Right ventricle myocardium inferior (tissue), 1 donor: ENCODE measurements at regions not wholly inside any gene's neighbourhood (a gene's known extent, or its start where the extent isn't known, plus 50 kb on each side); places are given as distances from the start of the nearest gene placed in this dataset.
"Not testable (repeated sequence)": the region's sequence is repeated elsewhere in the genome, so short reads cannot be mapped to it uniquely, and the experiment has no call there.

Experiments
- ATAC-seq: fragments of 200-7000 bp; cut with Tn5 transposase; one replicate; pipeline ENCODE4 v1.9.1; 2020; ENCODE audit warnings: mild to moderate bottlenecking, moderate library complexity
- DNase-seq: peaks from one replicate; pipeline ENCODE4 v3.0.0; 2021; ENCODE audit errors: missing footprints
- intact Hi-C: fragments of 100-400 bp; cut with DNase I; formaldehyde crosslinking; loops from one replicate; pipeline ENCODE4 v1.11.0; 2022
- donor health status: DM: no; HTN: yes; CAD: no; lungs with severe emphysema.

DNA sequence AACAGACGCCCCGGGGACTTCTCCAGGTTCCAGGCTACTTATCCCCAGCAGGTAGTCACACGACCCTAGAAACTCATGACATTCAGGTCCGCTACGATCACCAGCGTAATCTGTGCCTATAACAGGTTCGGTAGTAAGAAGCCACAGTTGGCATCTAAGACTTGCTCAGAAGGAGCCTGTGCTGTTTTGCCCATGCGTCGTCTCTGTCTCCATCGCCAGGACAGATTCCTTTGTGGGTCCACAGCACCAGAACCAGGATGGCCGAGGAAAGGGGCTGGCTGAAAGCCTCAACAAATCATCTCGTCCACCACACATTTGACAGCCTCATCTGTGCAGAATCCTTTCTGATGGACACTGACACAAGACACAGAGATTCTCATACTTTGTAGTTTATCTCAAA lies 319.5 kb upstream of the AGA start:
- intact Hi-C loops: no loop called here
- ATAC-seq (no peak), DNase-seq (peak; percentile 55)

DNA sequence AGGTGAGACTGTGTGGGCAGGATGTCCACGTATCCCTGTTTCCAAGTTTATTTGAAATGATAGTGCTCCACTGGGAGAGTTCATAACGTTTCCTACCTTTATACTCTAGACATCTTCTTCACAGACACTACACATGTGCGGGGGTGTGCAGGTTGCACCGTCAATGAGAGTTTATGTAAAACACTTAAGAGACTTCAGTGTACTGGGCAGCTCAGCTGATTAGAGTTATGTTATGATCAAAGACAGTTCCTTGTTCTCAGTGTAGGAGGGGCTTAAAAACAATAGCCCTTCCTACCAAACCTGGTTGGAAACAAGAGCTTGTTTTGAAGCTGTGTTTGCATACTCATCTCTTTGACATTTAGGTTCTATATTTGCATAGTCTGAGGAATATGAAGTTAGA lies 326.9 kb upstream of the AGA start:
- intact Hi-C loops: no loop called here
- DNase-seq (no peak), ATAC-seq (no peak)

DNA sequence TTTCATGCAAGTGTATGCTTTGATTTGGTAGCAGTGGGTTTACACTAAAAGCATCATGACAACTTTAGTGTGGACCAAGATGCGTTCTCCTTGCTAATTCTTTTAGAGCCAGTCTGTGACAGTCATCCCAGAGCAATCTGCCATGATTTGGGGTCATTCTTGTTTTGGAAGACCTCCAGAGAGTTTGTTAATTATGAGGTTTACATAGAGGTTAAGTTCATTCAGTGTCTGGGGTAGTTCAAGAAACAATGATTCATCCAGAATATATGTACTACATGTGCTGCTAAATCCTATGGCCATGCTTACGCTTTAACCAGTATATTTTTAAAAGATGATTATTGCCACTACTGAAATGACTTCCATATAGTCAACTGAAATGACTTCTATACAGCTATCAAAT lies 328.5 kb upstream of the AGA start:
- intact Hi-C loops: no loop called here
- ATAC-seq: no peak
- no peak for DNase-seq

DNA sequence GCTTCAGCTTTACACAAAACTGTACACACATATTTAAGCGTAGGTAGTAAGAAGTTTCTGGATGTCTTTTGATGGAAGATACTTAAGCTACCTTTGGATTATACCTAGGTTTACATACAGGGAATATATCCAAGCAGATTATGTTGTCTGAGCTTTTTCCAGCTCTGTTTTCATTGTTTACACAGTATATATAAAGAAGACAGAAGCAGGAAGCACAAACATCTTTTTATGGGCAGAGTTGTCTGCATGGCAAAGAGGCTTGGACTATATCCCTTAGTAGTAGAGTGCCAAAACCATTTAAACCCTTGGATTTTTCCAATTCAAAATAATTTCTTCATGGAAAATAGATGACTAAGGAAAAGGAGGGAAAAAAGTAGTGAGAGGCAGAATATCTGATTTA lies 329.4 kb upstream of the AGA start:
- ATAC-seq (no peak), DNase-seq (no peak)
- intact Hi-C loops: no loop called here

DNA sequence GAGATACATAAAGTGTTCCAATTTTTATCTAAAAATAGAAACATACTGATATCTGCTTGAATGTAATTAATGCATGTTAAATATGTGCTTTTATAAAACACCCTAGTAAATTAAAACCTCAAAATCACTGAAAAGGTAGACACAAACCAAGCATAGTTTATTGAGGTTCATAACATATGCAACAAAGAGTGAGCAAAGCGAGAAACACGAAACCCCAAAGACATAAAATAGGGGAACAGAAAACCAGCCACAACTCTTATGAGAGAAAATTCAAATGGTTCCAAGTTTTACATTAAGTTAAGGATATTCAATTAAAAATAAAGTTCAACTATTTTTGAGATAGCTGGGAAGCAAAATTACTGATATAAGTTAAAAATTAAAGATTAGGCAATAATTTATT lies 336.4 kb upstream of the AGA start:
- no peak for DNase-seq
- intact Hi-C loops: no loop called here
- no peak for ATAC-seq

DNA sequence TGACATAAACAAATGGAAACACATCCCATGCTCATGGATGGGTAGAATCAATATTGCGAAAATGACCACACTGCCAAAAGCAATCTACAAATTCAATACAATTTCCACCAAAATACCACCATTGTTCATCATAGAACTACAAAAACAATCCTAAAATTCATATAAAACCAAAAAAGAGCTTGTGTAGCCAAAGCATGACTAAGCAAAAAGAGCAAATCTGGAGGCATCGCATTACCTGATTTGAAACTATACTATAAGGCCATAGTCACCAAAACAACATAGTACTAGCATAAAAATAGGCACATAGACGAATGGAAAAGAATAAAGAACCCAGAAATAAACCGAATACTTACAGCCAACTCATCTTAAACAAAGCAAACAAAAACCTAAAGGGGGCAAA lies 342.8 kb upstream of the AGA start:
- intact Hi-C loops: no loop called here
- ATAC-seq (no peak), DNase-seq (no peak)

DNA sequence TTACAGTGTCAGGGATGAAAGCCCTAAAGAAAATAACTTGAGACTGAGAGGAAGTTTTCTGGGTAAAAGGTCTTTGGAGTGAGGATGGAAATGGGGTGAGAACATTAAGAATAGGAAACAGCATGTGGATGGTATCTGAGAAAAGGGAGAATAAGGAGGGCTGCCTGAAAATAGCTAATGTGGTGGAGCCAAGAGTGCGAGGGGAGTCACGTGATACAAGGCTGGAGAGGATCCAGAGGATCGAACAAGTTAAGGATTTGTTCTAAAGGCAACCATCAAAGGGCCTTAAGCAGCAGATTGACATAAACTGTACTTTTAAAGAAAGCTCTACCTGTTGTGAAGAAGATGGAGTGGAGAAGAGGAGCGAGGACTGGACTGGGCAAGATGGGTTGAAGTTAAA lies 347.4 kb upstream of the AGA start:
- DNase-seq: no peak
- intact Hi-C loops: no loop called here
- no peak for ATAC-seq

DNA sequence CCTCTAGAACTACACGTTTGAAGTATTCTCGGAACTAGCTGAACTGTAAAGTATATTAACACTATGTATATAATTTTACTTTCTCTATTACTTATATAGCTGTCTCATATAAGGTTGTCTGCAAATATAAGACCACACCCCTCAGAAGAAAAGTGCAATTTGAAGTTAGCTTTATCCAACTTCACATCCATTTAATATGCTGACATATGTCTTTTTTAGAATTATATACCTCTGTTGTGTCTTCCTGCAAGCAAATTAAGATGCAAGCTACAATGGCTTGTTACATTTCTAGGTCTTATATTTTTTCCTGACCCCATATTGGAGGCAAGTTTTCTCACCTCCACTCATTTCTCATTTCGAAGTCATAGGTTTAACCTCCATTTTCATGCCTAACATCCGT lies 349.0 kb upstream of the AGA start:
- ATAC-seq (no peak), DNase-seq (no peak)
- intact Hi-C loops: no loop called here

DNA sequence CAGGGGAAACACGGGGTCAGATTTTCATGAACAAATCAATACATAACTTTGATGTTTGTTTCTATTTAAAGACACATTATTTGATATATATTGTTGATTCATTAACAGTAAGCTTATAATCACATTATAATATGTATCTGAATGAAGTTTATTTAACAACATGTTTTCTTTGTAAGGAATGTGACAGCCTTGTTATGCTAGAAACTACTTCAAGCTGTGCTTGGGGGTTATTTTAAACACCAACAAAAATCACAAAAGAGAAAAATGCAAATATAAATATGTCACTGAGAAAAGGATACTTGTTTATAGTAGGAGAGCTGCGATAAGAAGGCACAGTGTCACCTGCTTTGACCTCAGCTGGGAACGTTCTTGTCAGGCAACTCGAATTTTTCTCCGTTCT lies 354.6 kb upstream of the AGA start:
- ATAC-seq (no peak), DNase-seq (no peak)
- intact Hi-C loops: no loop called here

DNA sequence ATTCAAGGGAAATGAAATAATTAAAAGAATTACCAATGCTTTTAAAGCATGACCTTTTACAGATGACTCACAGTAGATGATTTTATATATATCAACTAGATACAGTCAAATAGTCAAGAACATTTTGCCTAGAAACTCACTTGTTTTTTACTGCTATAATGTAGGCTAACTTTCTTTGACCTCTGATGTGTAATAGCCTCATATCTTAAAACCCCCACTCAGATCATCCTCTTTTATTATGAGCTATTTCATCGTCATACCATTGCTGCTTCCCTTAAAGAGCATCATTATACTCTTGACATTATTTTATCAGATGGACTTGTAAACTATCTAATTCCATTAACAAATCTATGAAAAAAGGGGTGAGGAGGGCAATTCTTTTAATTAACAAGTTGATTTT lies 355.9 kb upstream of the AGA start:
- intact Hi-C loops: no loop called here
- ATAC-seq: no peak
- no peak for DNase-seq

DNA sequence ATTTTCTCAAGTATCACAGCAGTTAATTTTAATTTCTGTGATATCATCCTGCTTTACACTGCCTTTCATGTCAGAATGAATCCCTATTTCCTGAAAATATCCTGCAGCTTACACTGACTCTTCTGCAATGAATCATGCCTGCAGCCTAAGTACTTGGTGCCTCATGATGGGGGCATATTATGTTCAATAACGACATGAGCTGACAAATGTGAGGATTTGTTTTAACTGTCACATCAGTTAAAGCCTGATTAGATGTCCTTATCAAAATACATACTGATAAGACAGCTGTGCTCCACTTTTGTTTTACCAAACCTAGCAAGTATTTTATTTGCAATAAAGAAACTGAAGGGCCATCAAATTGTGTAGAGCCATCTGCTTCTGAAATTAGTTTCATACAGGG lies 359.9 kb upstream of the AGA start:
- ATAC-seq (no peak), DNase-seq (no peak)
- intact Hi-C loops: no loop called here

DNA sequence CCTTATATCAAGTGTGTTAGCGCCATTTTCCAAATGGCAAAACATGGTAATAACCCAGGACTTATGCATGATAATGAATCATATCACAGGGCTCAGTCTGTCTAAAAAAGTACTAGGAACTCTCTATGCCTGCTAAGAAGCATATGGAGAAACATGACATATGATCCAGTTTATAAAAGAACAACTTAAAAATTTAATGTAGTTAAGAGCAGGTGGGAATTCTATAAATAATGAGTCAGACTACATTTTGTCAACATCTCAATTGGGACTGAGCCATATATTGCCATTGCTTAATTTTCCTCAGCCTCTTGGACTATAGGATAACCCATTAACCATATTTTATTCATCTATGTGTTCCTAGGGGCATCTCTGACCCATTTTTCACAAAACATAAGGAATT lies 360.4 kb upstream of the AGA start:
- DNase-seq (no peak), ATAC-seq (no peak)
- intact Hi-C loops: no loop called here

DNA sequence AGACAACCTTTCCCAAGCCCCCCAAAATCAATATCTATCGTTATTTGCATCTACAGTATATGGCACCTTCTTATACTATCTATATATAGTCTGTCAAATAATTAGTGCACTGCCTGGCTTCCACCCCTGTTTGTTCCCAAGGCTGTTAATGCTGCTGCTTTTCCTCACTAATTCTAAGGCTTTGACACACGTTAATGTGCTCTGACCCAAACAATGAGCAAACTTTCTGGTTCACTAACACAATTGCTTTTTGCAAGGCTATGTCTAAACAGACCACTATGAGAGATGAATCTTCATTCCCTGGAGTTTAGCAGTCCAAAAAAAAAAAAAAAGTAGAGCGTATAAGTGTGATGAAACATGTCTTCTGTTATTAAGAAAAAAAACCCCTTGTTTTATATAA lies 360.9 kb upstream of the AGA start:
- no peak for ATAC-seq
- no peak for DNase-seq
- intact Hi-C loops: no loop called here

DNA sequence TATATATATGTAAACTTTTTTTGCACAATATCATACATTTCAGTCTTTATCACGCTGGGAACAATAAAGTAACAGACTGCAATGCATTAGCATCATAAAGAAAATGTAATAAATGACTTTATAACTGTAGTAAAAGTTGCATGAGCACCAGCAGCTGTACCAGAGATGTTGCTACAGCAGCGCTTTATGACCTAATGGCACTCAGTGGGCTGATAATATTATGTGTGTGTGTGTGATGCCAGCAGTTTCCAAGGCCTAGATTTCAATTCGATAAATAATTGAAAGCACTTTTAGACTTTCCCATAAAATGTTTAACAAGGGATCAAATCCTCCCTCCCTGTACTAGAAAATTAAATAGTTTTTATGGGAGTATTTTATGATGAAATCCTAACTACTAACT lies 367.6 kb upstream of the AGA start:
- ATAC-seq (no peak), DNase-seq (no peak)
- intact Hi-C loops: no loop called here

DNA sequence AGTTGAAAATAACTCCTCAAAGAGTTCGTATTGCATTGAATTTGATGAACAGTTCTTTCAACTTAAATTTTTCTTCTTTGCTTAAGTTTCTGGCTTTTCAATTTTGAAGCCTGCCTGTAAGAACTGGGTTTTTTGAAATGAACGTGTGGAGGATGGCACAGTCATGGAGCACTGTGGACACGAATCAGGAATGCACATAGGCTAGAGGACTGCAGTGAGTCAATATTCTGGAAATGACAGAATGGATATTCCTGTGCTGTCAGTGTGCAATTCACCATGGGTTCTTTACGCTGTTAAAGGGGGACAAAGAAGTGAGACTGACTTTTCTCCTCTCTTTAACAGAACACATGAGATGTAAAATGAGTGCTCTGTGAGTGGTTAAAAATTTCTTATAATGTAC lies 368.0 kb upstream of the AGA start:
- intact Hi-C loops: no loop called here
- no peak for DNase-seq
- ATAC-seq: no peak

DNA sequence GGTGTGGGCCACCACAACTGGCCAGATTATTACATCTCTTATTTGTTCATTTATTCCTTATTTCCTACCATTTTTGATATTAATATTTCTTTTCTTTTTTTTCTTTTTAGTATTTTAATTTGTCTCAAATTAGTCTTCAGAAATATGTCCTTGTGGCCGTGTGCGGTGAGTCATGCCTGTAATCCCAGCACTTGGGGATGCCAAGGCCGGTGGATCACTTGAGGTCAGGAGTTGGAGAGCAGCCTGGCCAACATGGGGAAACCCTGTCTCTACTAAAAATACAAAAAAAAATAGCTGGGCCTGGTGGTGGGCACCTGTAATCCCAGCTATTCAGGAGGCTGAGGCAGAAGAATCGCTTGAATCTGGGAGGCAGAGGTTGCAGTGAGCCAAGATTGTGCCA lies 376.2 kb upstream of the AGA start:
- ATAC-seq, DNase-seq, intact Hi-C loops: not testable (repeated sequence)

DNA sequence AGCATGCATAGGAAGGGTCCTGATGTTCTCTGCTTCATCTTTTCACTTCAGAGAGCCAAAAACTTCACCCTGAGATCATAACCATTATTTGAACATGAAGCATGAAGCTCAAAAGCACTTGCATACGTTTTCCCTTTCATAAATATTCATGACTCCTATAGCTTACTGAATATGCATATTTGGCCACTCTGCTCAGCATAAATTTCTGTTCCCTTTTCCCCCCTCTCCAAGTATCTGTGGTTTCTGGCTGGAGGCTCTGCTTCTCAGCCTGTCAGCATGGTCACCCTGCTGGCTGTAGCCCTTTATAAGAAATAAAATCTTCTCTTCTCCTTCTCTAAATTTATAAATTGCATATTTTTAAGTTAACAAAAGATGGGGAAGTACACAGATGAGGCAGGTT lies 384.7 kb upstream of the AGA start:
- ATAC-seq: no peak
- DNase-seq: no peak
- intact Hi-C loops: no loop called here

DNA sequence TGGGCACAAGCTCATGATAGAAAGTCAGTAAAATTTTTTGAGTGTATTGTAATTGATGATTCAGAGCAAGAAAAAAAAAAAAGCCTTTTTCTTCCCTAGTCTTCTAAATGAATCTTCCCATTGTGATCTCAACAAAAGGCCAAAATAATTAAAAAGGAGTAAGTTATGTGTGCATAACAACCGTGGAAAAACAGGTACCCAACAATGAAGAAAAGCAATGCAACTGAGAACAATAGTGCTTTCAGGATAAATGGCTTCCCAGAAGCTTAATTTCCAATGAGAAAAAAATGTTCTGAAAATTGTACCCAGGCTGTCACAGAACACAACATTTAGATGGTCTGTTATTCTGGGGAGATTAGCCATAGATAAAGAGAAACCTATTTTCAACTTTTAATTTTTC lies 399.0 kb upstream of the AGA start:
- intact Hi-C loops: no loop called here
- DNase-seq (no peak), ATAC-seq (no peak)

DNA sequence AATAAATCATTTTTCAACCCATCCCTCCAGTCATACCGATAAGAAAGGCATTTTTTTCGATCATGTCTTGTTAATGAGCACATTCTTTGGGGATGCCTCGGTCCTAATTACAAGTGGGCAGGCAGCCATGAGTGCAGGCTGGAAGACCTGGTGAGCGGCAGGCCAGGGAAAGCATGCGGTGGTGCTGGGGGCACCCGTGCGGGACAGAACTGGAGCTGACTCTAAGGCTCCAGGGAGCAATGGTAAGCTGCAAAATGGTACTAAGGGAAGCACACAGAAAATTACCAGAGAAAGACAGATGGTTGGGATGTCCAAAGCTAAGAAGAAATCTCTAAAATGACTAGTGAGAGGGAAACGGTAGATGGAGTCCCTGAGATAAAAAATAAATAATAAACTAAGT lies 411.0 kb upstream of the AGA start:
- ATAC-seq (no peak), DNase-seq (no peak)
- intact Hi-C loops: no loop called here

DNA sequence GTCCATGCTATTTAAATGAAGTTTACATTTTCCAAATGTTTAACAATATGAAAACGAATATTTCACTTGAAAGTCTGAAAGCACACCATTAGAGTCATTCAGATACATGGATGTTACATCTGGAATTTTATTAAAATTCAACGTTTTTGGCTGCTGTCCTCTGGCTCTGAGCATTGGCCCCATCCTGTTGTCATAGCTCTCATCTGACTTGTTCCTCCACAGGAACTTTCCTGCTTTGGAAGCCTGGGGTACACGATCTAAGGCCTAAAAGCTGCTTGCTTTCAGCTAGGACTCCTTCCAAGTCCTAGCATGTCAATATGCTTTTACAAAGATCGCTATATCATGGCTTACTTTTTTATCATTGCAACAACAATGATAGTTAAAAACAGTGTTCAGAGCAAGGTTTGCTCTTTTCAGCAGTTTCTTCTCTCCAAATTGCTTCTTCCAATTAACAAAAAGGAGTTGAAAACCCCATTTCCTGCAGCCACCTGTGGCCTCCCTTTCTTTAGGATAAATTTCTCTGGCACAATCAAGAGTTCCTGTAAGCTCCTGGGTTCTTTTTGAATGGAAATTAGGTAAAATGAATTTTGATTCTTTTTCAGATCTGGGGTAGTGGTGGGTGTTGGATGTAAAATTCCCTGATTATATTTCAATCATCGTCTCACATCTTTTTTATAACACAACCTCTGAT lies 413.4 kb upstream of the AGA start:
- DNase-seq: no peak
- ATAC-seq: no peak
- intact Hi-C loops: no loop called here

DNA sequence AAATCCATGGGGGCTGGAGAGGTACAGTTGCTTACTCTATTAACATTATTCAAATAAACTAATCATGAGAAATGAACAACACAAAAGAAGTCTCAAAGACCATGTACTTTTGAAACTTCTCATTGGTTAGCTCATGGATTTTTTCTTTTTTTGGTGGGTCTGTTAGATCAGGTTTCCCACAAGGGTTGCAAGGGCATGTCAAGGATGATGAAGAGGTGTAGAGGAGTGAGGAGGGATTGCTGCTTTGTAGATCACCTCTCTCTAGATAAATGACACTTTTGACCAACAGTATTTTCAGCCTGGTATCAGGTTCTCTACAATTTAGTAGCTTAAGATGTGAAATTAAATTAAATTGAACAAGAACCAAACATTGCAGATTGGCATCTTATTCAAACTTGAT lies 417.9 kb upstream of the AGA start:
- ATAC-seq (no peak), DNase-seq (no peak)
- intact Hi-C loops: no loop called here
